Spleen (tissue), 7 donors: ENCODE measurements at regions not wholly inside any gene's neighbourhood (a gene's known extent, or its start where the extent isn't known, plus 50 kb on each side); places are given as distances from the start of the nearest gene placed in this dataset.

Source experiments
- POLR2A ChIP-seq, 3 donors: fragments of 450-650 bp; IDR thresholded peaks; one replicate each; pipeline ENCODE4 v1.5.1; 2017; ENCODE audit warnings: antibody characterized with exemption in 3 of 3, mild to moderate bottlenecking in 1 of 3
- POLR2AphosphoS5 ChIP-seq, 3 donors: sonication (generic); formaldehyde crosslinking; IDR thresholded peaks; one replicate each; pipeline ENCODE4 v1.5.1; 2017; ENCODE audit warnings: antibody characterized with exemption in 3 of 3
- TF ChIP-seq, protein P1 (sequence below), 11 experiments: fragments of 200-600 bp in 7 of 11; fragments of 450-650 bp in 4 of 11; sonication (generic) in 4 of 11; IDR thresholded peaks in 8 of 11; conservative IDR thresholded peaks in 3 of 11; 1 replicate in 7 of 11; 2 replicates in 4 of 11; pipeline versions ENCODE4 v1.4.0 to v1.8.0; 2016 to 2021; ENCODE audit warnings: antibody characterized with exemption in 11 of 11, inconsistent platforms in 4 of 11, mild to moderate bottlenecking in 1 of 11
- donor health status: DM: no; HTN: no; CAD: no; lungs with moderate emphysema.
- donor health status: DM: no; HTN: no; CAD: no.
- donor health status: DM: no; HTN: no; CAD: no.

DNA sequence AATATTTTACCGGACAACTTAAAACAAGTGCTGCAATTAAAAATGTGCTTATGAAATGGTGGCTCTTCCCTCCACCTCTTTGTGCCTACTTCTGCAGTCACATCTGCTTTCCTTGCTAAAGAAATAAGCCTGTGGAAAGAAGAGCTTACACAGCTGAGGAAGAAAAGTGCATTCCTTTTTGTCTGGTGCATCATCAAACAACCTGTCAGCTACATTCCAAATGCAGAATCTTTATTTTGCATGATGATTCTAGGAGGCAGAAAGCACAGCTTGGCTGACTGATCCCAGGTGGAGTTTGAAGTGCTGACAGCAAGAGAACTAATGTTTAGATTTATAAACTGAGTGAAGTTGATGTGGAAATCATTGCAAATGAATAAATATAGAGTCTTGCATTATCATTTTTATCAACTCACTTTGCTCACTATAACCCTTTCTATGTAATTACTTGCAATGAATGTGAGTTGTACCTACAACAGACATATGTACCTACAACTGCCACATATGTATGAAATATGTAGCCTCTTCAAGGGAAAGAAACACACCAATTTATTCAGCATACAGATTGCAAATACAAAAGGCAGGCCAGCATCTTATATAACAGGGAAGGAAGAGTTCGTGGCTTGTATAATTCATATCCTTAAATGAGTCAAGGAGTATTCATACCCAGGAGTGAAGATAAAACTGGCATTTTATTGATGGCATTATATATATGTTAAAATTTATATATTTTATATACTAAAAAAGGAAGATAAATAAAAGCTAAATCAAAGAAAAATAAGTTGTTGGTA is 223.4 kb upstream of the MCHR2 start:
- TF ChIP-seq, protein P1, sequence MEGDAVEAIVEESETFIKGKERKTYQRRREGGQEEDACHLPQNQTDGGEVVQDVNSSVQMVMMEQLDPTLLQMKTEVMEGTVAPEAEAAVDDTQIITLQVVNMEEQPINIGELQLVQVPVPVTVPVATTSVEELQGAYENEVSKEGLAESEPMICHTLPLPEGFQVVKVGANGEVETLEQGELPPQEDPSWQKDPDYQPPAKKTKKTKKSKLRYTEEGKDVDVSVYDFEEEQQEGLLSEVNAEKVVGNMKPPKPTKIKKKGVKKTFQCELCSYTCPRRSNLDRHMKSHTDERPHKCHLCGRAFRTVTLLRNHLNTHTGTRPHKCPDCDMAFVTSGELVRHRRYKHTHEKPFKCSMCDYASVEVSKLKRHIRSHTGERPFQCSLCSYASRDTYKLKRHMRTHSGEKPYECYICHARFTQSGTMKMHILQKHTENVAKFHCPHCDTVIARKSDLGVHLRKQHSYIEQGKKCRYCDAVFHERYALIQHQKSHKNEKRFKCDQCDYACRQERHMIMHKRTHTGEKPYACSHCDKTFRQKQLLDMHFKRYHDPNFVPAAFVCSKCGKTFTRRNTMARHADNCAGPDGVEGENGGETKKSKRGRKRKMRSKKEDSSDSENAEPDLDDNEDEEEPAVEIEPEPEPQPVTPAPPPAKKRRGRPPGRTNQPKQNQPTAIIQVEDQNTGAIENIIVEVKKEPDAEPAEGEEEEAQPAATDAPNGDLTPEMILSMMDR (IDR thresholded peaks at IDR 0.05 in 8 of 11, conservative IDR thresholded peaks at IDR 0.05 in 3 of 11): no peak
- no peak for TF ChIP-seq POLR2AphosphoS5 (IDR thresholded peaks at IDR 0.05)
- TF ChIP-seq POLR2A (IDR thresholded peaks at IDR 0.05): no peak
